ENCODE measurements at regions not wholly inside any gene's neighbourhood (a gene's known extent, or its start where the extent isn't known, plus 50 kb on each side); places are given as distances from the start of the nearest gene placed in this dataset.

DNA sequence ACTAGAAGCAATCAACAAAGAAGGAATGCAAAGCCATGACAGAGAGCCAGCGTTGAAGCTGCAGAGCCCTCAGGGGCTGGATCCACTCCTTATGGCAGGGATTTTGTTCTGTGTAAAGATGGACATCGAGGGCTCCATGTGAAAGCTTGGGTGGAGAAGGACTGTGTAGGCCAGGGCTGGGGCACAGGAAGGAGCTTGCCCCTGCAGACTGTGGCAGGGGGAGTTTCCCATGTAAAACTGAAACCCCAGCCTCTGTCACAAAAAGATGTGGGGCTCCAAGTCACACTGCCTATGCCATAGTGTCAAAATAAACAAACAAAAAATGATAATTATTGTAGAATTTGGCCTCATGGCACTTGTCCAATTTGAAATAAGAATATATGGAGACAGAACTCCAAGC, 408.7 kb upstream of the HS6ST1 start:
- Histone ChIP-seq H3K27ac (ENCODE audit: low read depth in 2 of 2, low read length in 1 of 2) (no peak overlapping the region), H3K9me3 (no peaks in the 10 kb centered on the region), H3K9ac (no peak overlapping the region), H3K4me3 (ENCODE audit: low read depth in 2 of 2, low read length in 1 of 2) (no peak overlapping the region), H3K27me3 (ENCODE audit: insufficient read depth) (no peaks in the 10 kb centered on the region), H3K4me1 (ENCODE audit: control insufficient read depth in 1 of 2, insufficient read depth in 2 of 2, low read depth in 1 of 2, low read length in 1 of 2) (no peaks in the 10 kb centered on the region), H3F3A (replicated peaks; ENCODE audit: insufficient read depth) (no peaks in the 10 kb centered on the region), H2AFZ (ENCODE audit: low read depth) (no peak overlapping the region), H3K4me2 (no peak overlapping the region), H3K9me2 (no peaks in the 10 kb centered on the region), H4K20me1 (ENCODE audit: insufficient read depth) (no peaks in the 10 kb centered on the region), H3K79me2 (ENCODE audit: insufficient read depth) (no peaks in the 10 kb centered on the region), H3K36me3 (replicated peaks in 1 of 2; ENCODE audit: control insufficient read depth in 1 of 2, insufficient read depth in 2 of 2, low read length in 1 of 2) (no peaks in the 10 kb centered on the region)
- POLR2A ChIA-PET = no interaction called here
- TF ChIP-seq FOXJ3 (CRISPR knock-in tag; IDR thresholded peaks at IDR 0.05) = no peak
- TF ChIP-seq GABPA (IDR thresholded peaks at IDR 0.05; ENCODE audit: low read depth) = no peak
- TF ChIP-seq PBX3 (IDR thresholded peaks at IDR 0.05) = no peak
- TF ChIP-seq, protein P1, sequence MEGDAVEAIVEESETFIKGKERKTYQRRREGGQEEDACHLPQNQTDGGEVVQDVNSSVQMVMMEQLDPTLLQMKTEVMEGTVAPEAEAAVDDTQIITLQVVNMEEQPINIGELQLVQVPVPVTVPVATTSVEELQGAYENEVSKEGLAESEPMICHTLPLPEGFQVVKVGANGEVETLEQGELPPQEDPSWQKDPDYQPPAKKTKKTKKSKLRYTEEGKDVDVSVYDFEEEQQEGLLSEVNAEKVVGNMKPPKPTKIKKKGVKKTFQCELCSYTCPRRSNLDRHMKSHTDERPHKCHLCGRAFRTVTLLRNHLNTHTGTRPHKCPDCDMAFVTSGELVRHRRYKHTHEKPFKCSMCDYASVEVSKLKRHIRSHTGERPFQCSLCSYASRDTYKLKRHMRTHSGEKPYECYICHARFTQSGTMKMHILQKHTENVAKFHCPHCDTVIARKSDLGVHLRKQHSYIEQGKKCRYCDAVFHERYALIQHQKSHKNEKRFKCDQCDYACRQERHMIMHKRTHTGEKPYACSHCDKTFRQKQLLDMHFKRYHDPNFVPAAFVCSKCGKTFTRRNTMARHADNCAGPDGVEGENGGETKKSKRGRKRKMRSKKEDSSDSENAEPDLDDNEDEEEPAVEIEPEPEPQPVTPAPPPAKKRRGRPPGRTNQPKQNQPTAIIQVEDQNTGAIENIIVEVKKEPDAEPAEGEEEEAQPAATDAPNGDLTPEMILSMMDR (IDR thresholded peaks at IDR 0.05) = no peak
- no peak for TF ChIP-seq ELF1 (IDR thresholded peaks at IDR 0.05)
- TF ChIP-seq IRF3 (IDR thresholded peaks at IDR 0.05; ENCODE audit: low read depth, low read length) = no peak
- CTCF ChIA-PET = interaction anchor here (1.2 to 2.5 kb wide), 3 partner anchors 9 to 671 kb away, joined by 6 to 10 read pairs (median 6); no protein-coding TSS in a partner anchor
- WGBS (ENCODE audit: low lambda C conversion rate) = 19% methylated on average over 2 of the region's 2 CpGs
- no peak for DNase-seq

DNA sequence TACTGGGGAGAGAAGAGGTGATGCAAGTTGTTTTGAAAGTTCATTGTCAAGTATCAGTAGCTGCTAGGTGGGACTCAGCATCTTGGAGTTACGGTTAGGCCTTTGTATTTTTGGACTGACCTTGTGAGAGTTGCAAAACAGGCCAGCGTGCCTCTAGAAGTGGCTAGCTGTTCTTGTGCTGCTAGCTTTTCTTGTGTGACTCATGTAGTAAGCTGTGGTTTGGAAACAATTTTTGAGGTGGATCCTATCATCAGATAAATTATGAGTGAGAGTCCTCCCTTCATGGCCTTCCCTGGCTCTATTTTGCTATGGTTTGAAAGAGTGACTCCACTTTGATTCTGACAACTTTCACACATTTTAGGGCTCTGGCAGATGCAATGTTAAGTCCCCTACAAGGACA, 409.2 kb upstream of the HS6ST1 start:
- CTCF ChIA-PET = interaction anchor here (1.2 to 1.5 kb wide), 2 partner anchors 9 to 670 kb away, joined by 6 read pairs; no protein-coding TSS in a partner anchor
- no peak for DNase-seq
- Histone ChIP-seq H3K79me2 (ENCODE audit: insufficient read depth) (no peaks in the 10 kb centered on the region), H2AFZ (ENCODE audit: low read depth) (no peak overlapping the region), H3K36me3 (replicated peaks in 1 of 2; ENCODE audit: control insufficient read depth in 1 of 2, insufficient read depth in 2 of 2, low read length in 1 of 2) (no peaks in the 10 kb centered on the region), H3F3A (replicated peaks; ENCODE audit: insufficient read depth) (no peaks in the 10 kb centered on the region), H3K9me3 (no peaks in the 10 kb centered on the region), H3K4me1 (ENCODE audit: control insufficient read depth in 1 of 2, insufficient read depth in 2 of 2, low read depth in 1 of 2, low read length in 1 of 2) (no peaks in the 10 kb centered on the region; a peak in 1 of 4 replicates), H3K27me3 (ENCODE audit: insufficient read depth) (no peaks in the 10 kb centered on the region), H3K4me2 (no peak overlapping the region), H4K20me1 (ENCODE audit: insufficient read depth) (no peaks in the 10 kb centered on the region), H3K9me2 (no peaks in the 10 kb centered on the region), H3K27ac (ENCODE audit: low read depth in 2 of 2, low read length in 1 of 2) (no peak overlapping the region), H3K4me3 (ENCODE audit: low read depth in 2 of 2, low read length in 1 of 2) (no peak overlapping the region), H3K9ac (no peak overlapping the region)
- 38% methylated on average over 1 of the region's 2 CpGs for WGBS (ENCODE audit: low lambda C conversion rate)
- TF ChIP-seq EP300 (IDR thresholded peaks at IDR 0.05; ENCODE audit: borderline replicate concordance in 1 of 2, low read depth in 1 of 2, low read length in 1 of 2) (no peak), FOXJ3 (CRISPR knock-in tag; IDR thresholded peaks at IDR 0.05) (no peak), EZH2phosphoT487 (IDR thresholded peaks at IDR 0.05; ENCODE audit: borderline replicate concordance, low read depth) (no peak), RAD21 (IDR thresholded peaks at IDR 0.05; ENCODE audit: low read length) (no peak), TAF1 (IDR thresholded peaks at IDR 0.05; ENCODE audit: borderline replicate concordance, low read depth, low read length) (no peak), FOSL2 (IDR thresholded peaks at IDR 0.05; ENCODE audit: borderline replicate concordance, low read depth) (no peak), IRF3 (IDR thresholded peaks at IDR 0.05; ENCODE audit: low read depth, low read length) (no peak), NRF1 (IDR thresholded peaks at IDR 0.05; ENCODE audit: low read depth, low read length) (no peak), REST (IDR thresholded peaks at IDR 0.05; ENCODE audit: low read depth, low read length) (no peak)
- TF ChIP-seq, protein P2, sequence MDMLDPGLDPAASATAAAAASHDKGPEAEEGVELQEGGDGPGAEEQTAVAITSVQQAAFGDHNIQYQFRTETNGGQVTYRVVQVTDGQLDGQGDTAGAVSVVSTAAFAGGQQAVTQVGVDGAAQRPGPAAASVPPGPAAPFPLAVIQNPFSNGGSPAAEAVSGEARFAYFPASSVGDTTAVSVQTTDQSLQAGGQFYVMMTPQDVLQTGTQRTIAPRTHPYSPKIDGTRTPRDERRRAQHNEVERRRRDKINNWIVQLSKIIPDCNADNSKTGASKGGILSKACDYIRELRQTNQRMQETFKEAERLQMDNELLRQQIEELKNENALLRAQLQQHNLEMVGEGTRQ (IDR thresholded peaks at IDR 0.05; ENCODE audit: borderline replicate concordance, low read depth, low read length) = no peak
- POLR2A ChIA-PET = no interaction called here

Measured in SK-N-SH (cell line).